Ovary (tissue), 7 donors: ENCODE measurements at regions not wholly inside any gene's neighbourhood (a gene's known extent, or its start where the extent isn't known, plus 50 kb on each side); places are given as distances from the start of the nearest gene placed in this dataset.

Experiments
- DNase-seq, 5 donors: peaks; one replicate each; pipeline ENCODE4 v3.0.0-alpha.2; 2019 to 2020
- H3K27ac ChIP-seq, 2 donors: fragments of 200-600 bp; one replicate each; pipeline versions ENCODE4 v1.5.1 to v1.8.0; 2019 to 2022
- H3K27me3 ChIP-seq: fragments of 200-600 bp; one replicate; pipeline ENCODE4 v1.8.0; 2022
- H3K36me3 ChIP-seq: fragments of 200-600 bp; sonication (generic); one replicate; pipeline ENCODE4 v1.5.1; 2019
- H3K4me1 ChIP-seq: one replicate; pipeline ENCODE4 v1.8.1; 2013; ENCODE audit warnings: mild to moderate bottlenecking, moderate library complexity; ENCODE audit not compliant: insufficient read depth
- H3K4me3 ChIP-seq: fragments of 200-600 bp; sonication (generic); one replicate; pipeline ENCODE4 v1.5.1; 2017
- H3K9me3 ChIP-seq, 2 donors: fragments of 200-600 bp in 1 of 2; sonication (generic) in 1 of 2; one replicate each; pipeline versions ENCODE4 v1.5.1 to v1.8.1; 2013 to 2019; ENCODE audit warnings: mild to moderate bottlenecking in 1 of 2, moderate library complexity in 1 of 2
- CTCF ChIP-seq, 3 donors: fragments of 450-650 bp in 2 of 3; fragments of 200-600 bp in 1 of 3; IDR thresholded peaks; one replicate each; pipeline versions ENCODE4 v1.5.1 to v1.8.0; 2016 to 2022; ENCODE audit warnings: antibody characterized with exemption in 3 of 3, mild to moderate bottlenecking in 1 of 3
- EP300 ChIP-seq: sonication (generic); formaldehyde crosslinking; IDR thresholded peaks from one replicate; pipeline ENCODE4 v1.6.1; 2017; ENCODE audit warnings: antibody characterized with exemption
- POLR2A ChIP-seq: fragments of 450-650 bp; IDR thresholded peaks from one replicate; pipeline ENCODE4 v1.6.1; 2017; ENCODE audit warnings: antibody characterized with exemption, mild to moderate bottlenecking, moderate library complexity
- WGBS, 3 donors: extraction: QIAGEN DNeasy Blood & Tissue Kit in 1 of 3; methylation state at CpG; one replicate each; pipeline versions ENCODE4 v1.1.5 to v1.1.7; 2013 to 2017; 5-methylcytosine and 5-hydroxymethylcytosine counted together
- intact Hi-C, 4 donors: fragments of 100-400 bp; cut with DNase I; formaldehyde crosslinking; loops; one replicate each; pipeline versions ENCODE4 v1.11.0 to v1.15.1; 2022 to 2023
- donor health status: DM: no; HTN: no; CAD: no; lungs with moderate emphysema.
- donor health status: DM: no; HTN: no; CAD: no.
- donor health status: Bipolar disorder and iron deficiency.
- donor health status: DM: no; HTN: no; CAD: no.
- donor health status: DM: yes; HTN: yes; CAD: no.

- intact Hi-C loops = loop anchor here in 1 of 4 donors (10.0 kb wide), 1 partner anchor 904 kb away; the partner anchor contains the start of gene STUM
- no peaks in the 10 kb centered on the region for H3K27me3 ChIP-seq
Measured at GRCh38 chr1:227449051-227449450, 114.3 kb upstream of the ZNF678 start.

GRCh38 chr1:227447531-227447990, 115.8 kb upstream of the ZNF678 start:
- DNase-seq = peak in 3 of 5 donors; percentile 20 to 65 (median 34)
- Histone ChIP-seq H3K4me1 (no peaks in the 10 kb centered on the region), H3K4me3 (no peak overlapping the region), H3K27me3 (no peaks in the 10 kb centered on the region), H3K36me3 (no peaks in the 10 kb centered on the region), H3K9me3 (no peaks in the 10 kb centered on the region), H3K27ac (no peak overlapping the region)
- intact Hi-C loops = loop anchor here in 1 of 4 donors (10.0 kb wide), 1 partner anchor 903 kb away; the partner anchor contains the start of gene STUM
- WGBS, 3 donors = 54 to 81% (median 65%) methylated on average over 25 of the region's 25 CpGs
- peak in 1 of 3 donors; percentile 16 for TF ChIP-seq CTCF (IDR thresholded peaks at IDR 0.05)
- TF ChIP-seq EP300 = no peak
- no peak for TF ChIP-seq POLR2A

More at GRCh38 chr1:227449051-227449450, 114.3 kb upstream of the ZNF678 start:
- H3K4me3 ChIP-seq = no peak overlapping the region
- 50 to 71% (median 52%) methylated on average over 6 of the region's 6 CpGs for WGBS, 3 donors
- H3K27ac ChIP-seq = no peak overlapping the region
- H3K36me3 ChIP-seq = no peaks in the 10 kb centered on the region
- H3K9me3 ChIP-seq = no peaks in the 10 kb centered on the region
- no peak for DNase-seq
- TF ChIP-seq CTCF (IDR thresholded peaks at IDR 0.05) = no peak
- TF ChIP-seq EP300 = no peak
- TF ChIP-seq POLR2A = no peak
- no peaks in the 10 kb centered on the region for H3K4me1 ChIP-seq

GRCh38 chr1:227445746-227446145, 117.6 kb upstream of the ZNF678 start:
- WGBS, 3 donors = 82 to 97% (median 93%) methylated on average over 2 of the region's 2 CpGs
- TF ChIP-seq EP300 (no peak), CTCF (IDR thresholded peaks at IDR 0.05) (no peak), POLR2A (no peak)
- no peaks in the 10 kb centered on the region for H3K27me3 ChIP-seq
- no peak for DNase-seq
- intact Hi-C loops = loop anchor here in 1 of 4 donors (10.0 kb wide), 1 partner anchor 901 kb away; the partner anchor contains the start of gene STUM
- H3K27ac ChIP-seq = no peak overlapping the region
- no peak overlapping the region for H3K4me3 ChIP-seq
- H3K9me3 ChIP-seq = no peaks in the 10 kb centered on the region
- H3K4me1 ChIP-seq = peaks cover 5% of the 10 kb centered on the region
- H3K36me3 ChIP-seq = no peaks in the 10 kb centered on the region

GRCh38 chr1:227445092-227445674, 118.2 kb upstream of the ZNF678 start:
- intact Hi-C loops = loop anchor here in 1 of 4 donors (10.0 kb wide), 1 partner anchor 900 kb away; the partner anchor contains the start of gene STUM
- no peak overlapping the region for H3K27ac ChIP-seq
- no peaks in the 10 kb centered on the region for H3K27me3 ChIP-seq
- H3K36me3 ChIP-seq = no peaks in the 10 kb centered on the region
- no peak for TF ChIP-seq POLR2A
- TF ChIP-seq EP300 = no peak
- no peak for TF ChIP-seq CTCF (IDR thresholded peaks at IDR 0.05)
- no peak for DNase-seq
- no peak overlapping the region for H3K4me3 ChIP-seq
- peaks cover 5% of the 10 kb centered on the region for H3K4me1 ChIP-seq
- H3K9me3 ChIP-seq = no peaks in the 10 kb centered on the region
- 93 to 95% (median 93%) methylated on average over 4 of the region's 4 CpGs for WGBS, 3 donors
